ENCODE measurements at regions not wholly inside any gene's neighbourhood (a gene's known extent, or its start where the extent isn't known, plus 50 kb on each side); places are given as distances from the start of the nearest gene placed in this dataset.

DNA sequence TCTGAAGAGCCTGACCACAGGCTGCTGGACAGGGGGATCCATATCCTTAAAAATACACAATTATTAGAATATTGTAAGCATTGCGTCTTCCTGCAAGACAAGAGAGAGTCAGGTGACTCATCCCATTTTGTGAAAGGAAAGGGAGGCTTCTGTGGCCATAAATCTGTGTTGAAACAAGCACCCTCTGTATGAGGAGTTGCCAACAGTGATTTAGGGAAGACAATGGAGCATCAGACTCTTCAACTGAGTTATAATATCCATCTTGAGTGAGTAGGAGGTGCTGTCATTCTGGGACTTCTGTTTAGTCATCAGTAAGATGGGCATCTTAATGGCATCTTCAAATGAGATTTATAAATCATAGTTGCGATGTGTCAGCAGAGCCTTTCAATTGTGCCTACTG is 554.5 kb downstream of the AACS start:
- TF ChIP-seq, protein P1, sequence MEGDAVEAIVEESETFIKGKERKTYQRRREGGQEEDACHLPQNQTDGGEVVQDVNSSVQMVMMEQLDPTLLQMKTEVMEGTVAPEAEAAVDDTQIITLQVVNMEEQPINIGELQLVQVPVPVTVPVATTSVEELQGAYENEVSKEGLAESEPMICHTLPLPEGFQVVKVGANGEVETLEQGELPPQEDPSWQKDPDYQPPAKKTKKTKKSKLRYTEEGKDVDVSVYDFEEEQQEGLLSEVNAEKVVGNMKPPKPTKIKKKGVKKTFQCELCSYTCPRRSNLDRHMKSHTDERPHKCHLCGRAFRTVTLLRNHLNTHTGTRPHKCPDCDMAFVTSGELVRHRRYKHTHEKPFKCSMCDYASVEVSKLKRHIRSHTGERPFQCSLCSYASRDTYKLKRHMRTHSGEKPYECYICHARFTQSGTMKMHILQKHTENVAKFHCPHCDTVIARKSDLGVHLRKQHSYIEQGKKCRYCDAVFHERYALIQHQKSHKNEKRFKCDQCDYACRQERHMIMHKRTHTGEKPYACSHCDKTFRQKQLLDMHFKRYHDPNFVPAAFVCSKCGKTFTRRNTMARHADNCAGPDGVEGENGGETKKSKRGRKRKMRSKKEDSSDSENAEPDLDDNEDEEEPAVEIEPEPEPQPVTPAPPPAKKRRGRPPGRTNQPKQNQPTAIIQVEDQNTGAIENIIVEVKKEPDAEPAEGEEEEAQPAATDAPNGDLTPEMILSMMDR (IDR thresholded peaks at IDR 0.05; ENCODE audit: control extremely low read depth in 1 of 3, insufficient read depth in 1 of 3, low read depth in 1 of 3, low read length in 3 of 3), result no peak
- no peak for TF ChIP-seq CEBPB (IDR thresholded peaks at IDR 0.05; ENCODE audit: low read depth, low read length)
